Liver (tissue), 7 donors: ENCODE measurements at regions not wholly inside any gene's neighbourhood (a gene's known extent, or its start where the extent isn't known, plus 50 kb on each side); places are given as distances from the start of the nearest gene placed in this dataset.

Source experiments
- DNase-seq: peaks from one replicate; pipeline ENCODE4 v3.0.0-alpha.2; 2017; ENCODE audit warnings: low spot score
- H3K27ac ChIP-seq, 2 donors: one replicate each; pipeline ENCODE4 v1.7.0; 2013; ENCODE audit warnings: inconsistent platforms in 2 of 2, low read length in 2 of 2, control low read depth in 1 of 2, low read depth in 1 of 2, mild to moderate bottlenecking in 1 of 2
- H3K27me3 ChIP-seq, 4 donors: one replicate each; pipeline versions ENCODE4 v1.6.1 to v1.7.0; 2013; ENCODE audit warnings: low read length in 3 of 4, inconsistent platforms in 1 of 4, mild to moderate bottlenecking in 1 of 4, moderate library complexity in 1 of 4; ENCODE audit not compliant: control insufficient read depth in 4 of 4, insufficient read depth in 4 of 4
- H3K36me3 ChIP-seq, 4 donors: one replicate each; pipeline versions ENCODE4 v1.6.1 to v1.7.0; 2013; ENCODE audit warnings: low read length in 3 of 4, mild to moderate bottlenecking in 3 of 4, low read depth in 1 of 4, moderate library complexity in 1 of 4; ENCODE audit not compliant: control insufficient read depth in 4 of 4, insufficient read depth in 3 of 4
- H3K4me1 ChIP-seq, 4 donors: one replicate each; pipeline versions ENCODE4 v1.6.1 to v1.7.0; 2013; ENCODE audit warnings: low read length in 3 of 4, mild to moderate bottlenecking in 3 of 4, moderate library complexity in 1 of 4; ENCODE audit not compliant: control insufficient read depth in 4 of 4, insufficient read depth in 4 of 4
- H3K4me3 ChIP-seq, 3 donors: one replicate each; pipeline versions ENCODE4 v1.6.1 to v1.7.0; 2013; ENCODE audit warnings: low read length in 3 of 3, control low read depth in 1 of 3, low read depth in 1 of 3, mild to moderate bottlenecking in 1 of 3
- H3K9ac ChIP-seq, 2 donors: one replicate each; pipeline ENCODE4 v1.7.0; 2013; ENCODE audit warnings: low read length in 2 of 2, mild to moderate bottlenecking in 2 of 2, moderate library complexity in 2 of 2, control low read depth in 1 of 2, low read depth in 1 of 2
- H3K9me3 ChIP-seq, 4 donors: one replicate each; pipeline versions ENCODE4 v1.6.1 to v1.7.0; 2013; ENCODE audit warnings: low read length in 3 of 4; ENCODE audit not compliant: control insufficient read depth in 4 of 4
- EGR1 ChIP-seq, 2 donors: IDR thresholded peaks; 2 replicates each; pipeline ENCODE4 v1.6.1; 2016 to 2018; ENCODE audit warnings: antibody characterized with exemption in 2 of 2, low read depth in 2 of 2
- FOXA1 ChIP-seq: IDR thresholded peaks from 2 replicates; pipeline ENCODE4 v1.6.1; 2016; ENCODE audit warnings: antibody characterized with exemption
- FOXA2 ChIP-seq: IDR thresholded peaks from 2 replicates; pipeline ENCODE4 v1.6.1; 2016; ENCODE audit warnings: antibody characterized with exemption
- GABPA ChIP-seq, 2 donors: IDR thresholded peaks in 1 of 2; conservative IDR thresholded peaks in 1 of 2; 2 replicates each; pipeline ENCODE4 v1.6.1; 2016; ENCODE audit warnings: antibody characterized with exemption in 2 of 2, mild to moderate bottlenecking in 1 of 2, moderate library complexity in 1 of 2
- HNF4A ChIP-seq, 2 donors: conservative IDR thresholded peaks; 2 replicates each; pipeline ENCODE4 v1.6.1; 2016; ENCODE audit warnings: antibody characterized with exemption in 2 of 2, mild to moderate bottlenecking in 2 of 2
- HNF4G ChIP-seq: IDR thresholded peaks from 2 replicates; pipeline ENCODE4 v1.6.1; 2016; ENCODE audit warnings: antibody characterized with exemption
- NR2F2 ChIP-seq: IDR thresholded peaks from 2 replicates; pipeline ENCODE4 v1.6.1; 2016; ENCODE audit warnings: antibody characterized with exemption
- RXRA ChIP-seq, 2 donors: IDR thresholded peaks; 2 replicates each; pipeline ENCODE4 v1.6.1; 2017 to 2018; ENCODE audit warnings: antibody characterized with exemption in 2 of 2, mild to moderate bottlenecking in 1 of 2
- SP1 ChIP-seq: IDR thresholded peaks from 2 replicates; pipeline ENCODE4 v1.6.1; 2018; ENCODE audit warnings: antibody characterized with exemption, mild to moderate bottlenecking
- WGBS: extraction: QIAGEN DNeasy Blood & Tissue Kit; methylation state at CpG from one replicate; pipeline ENCODE4 v1.1.7; 2013; 5-methylcytosine and 5-hydroxymethylcytosine counted together
- TF ChIP-seq, protein P1 (sequence below): IDR thresholded peaks from 2 replicates; pipeline ENCODE4 v1.6.1; 2016; ENCODE audit warnings: antibody characterized with exemption
- TF ChIP-seq, protein P2 (sequence below): IDR thresholded peaks from 2 replicates; pipeline ENCODE4 v1.6.1; 2016; ENCODE audit warnings: antibody characterized with exemption
- donor health status: healthy.
- donor health status: healthy.
- donor health status: healthy.
- donor health status: healthy.

- 85% methylated on average over 6 of the region's 6 CpGs for WGBS
- Histone ChIP-seq H3K9ac (no peak overlapping the region), H3K9me3 (no peaks in the 10 kb centered on the region), H3K4me3 (no peak overlapping the region), H3K36me3 (no peaks in the 10 kb centered on the region), H3K27me3 (no peaks in the 10 kb centered on the region), H3K27ac (no peak overlapping the region), H3K4me1 (peaks cover 4 to 25% (median 15%) of the 10 kb centered on the region in 4 donors)
- TF ChIP-seq GABPA (IDR thresholded peaks at IDR 0.05 in 1 of 2, conservative IDR thresholded peaks at IDR 0.05 in 1 of 2) (no peak), HNF4G (no peak), RXRA (IDR thresholded peaks at IDR 0.05) (no peak)
- TF ChIP-seq, protein P1, sequence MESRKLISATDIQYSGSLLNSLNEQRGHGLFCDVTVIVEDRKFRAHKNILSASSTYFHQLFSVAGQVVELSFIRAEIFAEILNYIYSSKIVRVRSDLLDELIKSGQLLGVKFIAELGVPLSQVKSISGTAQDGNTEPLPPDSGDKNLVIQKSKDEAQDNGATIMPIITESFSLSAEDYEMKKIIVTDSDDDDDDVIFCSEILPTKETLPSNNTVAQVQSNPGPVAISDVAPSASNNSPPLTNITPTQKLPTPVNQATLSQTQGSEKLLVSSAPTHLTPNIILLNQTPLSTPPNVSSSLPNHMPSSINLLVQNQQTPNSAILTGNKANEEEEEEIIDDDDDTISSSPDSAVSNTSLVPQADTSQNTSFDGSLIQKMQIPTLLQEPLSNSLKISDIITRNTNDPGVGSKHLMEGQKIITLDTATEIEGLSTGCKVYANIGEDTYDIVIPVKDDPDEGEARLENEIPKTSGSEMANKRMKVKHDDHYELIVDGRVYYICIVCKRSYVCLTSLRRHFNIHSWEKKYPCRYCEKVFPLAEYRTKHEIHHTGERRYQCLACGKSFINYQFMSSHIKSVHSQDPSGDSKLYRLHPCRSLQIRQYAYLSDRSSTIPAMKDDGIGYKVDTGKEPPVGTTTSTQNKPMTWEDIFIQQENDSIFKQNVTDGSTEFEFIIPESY, result no peak
- DNase-seq, result no peak
Observed at GRCh38 chr18:45328811-45329210, 286.5 kb upstream of the SLC14A2 start.

DNA sequence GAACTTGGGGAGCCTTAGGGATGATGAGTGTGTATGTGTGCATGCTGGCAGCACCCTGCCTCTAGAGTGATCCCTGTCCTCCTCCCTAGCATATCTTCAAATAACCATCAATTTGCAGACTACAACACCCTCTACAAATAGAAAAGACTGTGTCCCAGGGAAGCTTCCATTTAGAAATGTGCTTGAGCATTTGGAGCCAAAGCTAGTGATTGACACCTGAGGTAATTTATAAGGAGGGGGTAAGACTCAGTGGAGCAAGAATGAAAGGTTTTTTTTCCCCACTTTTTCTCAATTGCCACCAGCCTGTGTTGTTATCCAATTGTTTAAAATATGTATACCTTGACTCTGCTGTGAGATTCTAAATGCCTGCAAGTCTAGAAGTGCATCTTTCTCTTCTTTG is 286.0 kb upstream of the SLC14A2 start:
- H3K4me3 ChIP-seq, result no peak overlapping the region
- H3K9ac ChIP-seq, result no peak overlapping the region
- H3K27ac ChIP-seq, result no peak overlapping the region
- no peaks in the 10 kb centered on the region for H3K9me3 ChIP-seq
- H3K36me3 ChIP-seq, result no peaks in the 10 kb centered on the region
- TF ChIP-seq FOXA1 (no peak), SP1 (no peak), HNF4A (conservative IDR thresholded peaks at IDR 0.05) (no peak)
- H3K4me1 ChIP-seq, result peaks cover 4 to 20% (median 11%) of the 10 kb centered on the region in 4 donors
- no peaks in the 10 kb centered on the region for H3K27me3 ChIP-seq
- no peak for DNase-seq

DNA sequence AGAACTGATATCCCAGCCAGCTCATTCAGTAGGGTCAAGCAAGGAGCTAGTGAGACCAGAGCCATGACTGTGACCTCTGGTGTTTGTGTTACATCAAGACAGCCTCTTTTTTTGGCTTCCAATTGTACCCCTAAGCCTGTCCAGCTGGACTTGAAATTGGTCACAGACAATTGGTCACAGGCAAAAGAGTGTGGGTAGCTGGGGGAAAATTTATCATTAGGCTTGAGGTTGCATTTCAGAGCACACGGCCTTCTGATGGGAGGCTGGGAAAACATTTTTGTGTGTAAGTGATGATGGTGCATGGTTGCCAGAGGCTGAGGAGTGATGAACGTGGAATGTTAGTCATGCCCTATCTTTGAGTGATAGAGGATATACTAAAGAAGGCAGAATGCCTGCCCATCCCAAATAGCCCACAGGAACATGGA is 285.1 kb upstream of the SLC14A2 start:
- H3K27ac ChIP-seq, result no peak overlapping the region
- H3K9me3 ChIP-seq, result no peaks in the 10 kb centered on the region
- 86% methylated on average over 2 of the region's 2 CpGs for WGBS
- DNase-seq, result no peak
- TF ChIP-seq, protein P1, result no peak
- TF ChIP-seq HNF4A (conservative IDR thresholded peaks at IDR 0.05) (no peak), NR2F2 (no peak), FOXA1 (no peak), FOXA2 (no peak), EGR1 (IDR thresholded peaks at IDR 0.05; ENCODE audit: low read depth in 2 of 2) (no peak)
- TF ChIP-seq, protein P2, sequence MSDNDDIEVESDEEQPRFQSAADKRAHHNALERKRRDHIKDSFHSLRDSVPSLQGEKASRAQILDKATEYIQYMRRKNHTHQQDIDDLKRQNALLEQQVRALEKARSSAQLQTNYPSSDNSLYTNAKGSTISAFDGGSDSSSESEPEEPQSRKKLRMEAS, result no peak
- H3K4me1 ChIP-seq, result peaks cover 2 to 12% (median 5%) of the 10 kb centered on the region in 4 donors
- H3K36me3 ChIP-seq, result no peaks in the 10 kb centered on the region
- H3K4me3 ChIP-seq, result no peak overlapping the region
- H3K27me3 ChIP-seq, result no peaks in the 10 kb centered on the region
- H3K9ac ChIP-seq, result no peak overlapping the region
